ENCODE measurements at regions not wholly inside any gene's neighbourhood (a gene's known extent, or its start where the extent isn't known, plus 50 kb on each side); places are given as distances from the start of the nearest gene placed in this dataset.
A peak's percentile ranks its signal among the peaks of the same experiment; 100 is the strongest.

- H3K9ac ChIP-seq (ENCODE audit: low read length): no peak overlapping the region
- peak; percentile 45 for TF ChIP-seq POLR2AphosphoS5 (IDR thresholded peaks at IDR 0.05)
- no peak for TF ChIP-seq CTCF (IDR thresholded peaks at IDR 0.05; ENCODE audit: poor library complexity, severe bottlenecking)
- TF ChIP-seq EP300 (conservative IDR thresholded peaks at IDR 0.05; ENCODE audit: poor library complexity, severe bottlenecking): peak; percentile 90
Measured at GRCh38 chr5:166365164-166365563, 1926.3 kb upstream of the WWC1 start.

GRCh38 chr5:166367391-166367790, 1924.1 kb upstream of the WWC1 start:
- no peak overlapping the region for H3K4me2 ChIP-seq (ENCODE audit: low read length)

More at GRCh38 chr5:166365164-166365563, 1926.3 kb upstream of the WWC1 start:
- Histone ChIP-seq H2AFZ (ENCODE audit: low read depth, low read length) (no peak overlapping the region), H3K79me2 (replicated peaks; ENCODE audit: insufficient read depth, low read length) (no peaks in the 10 kb centered on the region), H3K4me2 (ENCODE audit: low read length) (no peak overlapping the region), H3K4me3 (ENCODE audit: low read length) (no peak overlapping the region), H3K27ac (ENCODE audit: low read length) (no peak overlapping the region), H3K27me3 (ENCODE audit: insufficient read depth, low read depth, low read length) (no peaks in the 10 kb centered on the region), H3K36me3 (ENCODE audit: insufficient read depth, low read length) (no peaks in the 10 kb centered on the region), H3K9me3 (ENCODE audit: low read length) (no peaks in the 10 kb centered on the region), H3F3A (ENCODE audit: insufficient read depth, low read length, poor library complexity, severe bottlenecking) (no peaks in the 10 kb centered on the region), H4K20me1 (ENCODE audit: insufficient read depth) (no peaks in the 10 kb centered on the region), H3K9me2 (ENCODE audit: insufficient read depth, low read length) (no peaks in the 10 kb centered on the region)

GRCh38 chr5:166369346-166369745, 1922.1 kb upstream of the WWC1 start:
- H3K79me2 ChIP-seq (replicated peaks; ENCODE audit: insufficient read depth, low read length): no peaks in the 10 kb centered on the region
- H3K9me3 ChIP-seq (ENCODE audit: low read length): no peaks in the 10 kb centered on the region
- no peak overlapping the region for H2AFZ ChIP-seq (ENCODE audit: low read depth, low read length)
- H3K36me3 ChIP-seq (ENCODE audit: insufficient read depth, low read length): no peaks in the 10 kb centered on the region
- no peak overlapping the region for H3K4me3 ChIP-seq (ENCODE audit: low read length)
- no peaks in the 10 kb centered on the region for H3F3A ChIP-seq (ENCODE audit: insufficient read depth, low read length, poor library complexity, severe bottlenecking)
- no peaks in the 10 kb centered on the region for H4K20me1 ChIP-seq (ENCODE audit: insufficient read depth)
- H3K27ac ChIP-seq (ENCODE audit: low read length): no peak overlapping the region
- no peak overlapping the region for H3K9ac ChIP-seq (ENCODE audit: low read length)
- H3K9me2 ChIP-seq (ENCODE audit: insufficient read depth, low read length): no peaks in the 10 kb centered on the region
- TF ChIP-seq POLR2AphosphoS5 (IDR thresholded peaks at IDR 0.05) (no peak), TAF1 (IDR thresholded peaks at IDR 0.05; ENCODE audit: low read depth) (no peak), RAD21 (conservative IDR thresholded peaks at IDR 0.05) (no peak), MXI1 (conservative IDR thresholded peaks at IDR 0.05; ENCODE audit: poor library complexity, severe bottlenecking) (no peak), REST (IDR thresholded peaks at IDR 0.05; ENCODE audit: borderline replicate concordance) (no peak), EP300 (conservative IDR thresholded peaks at IDR 0.05; ENCODE audit: poor library complexity, severe bottlenecking) (no peak), EZH2 (IDR thresholded peaks at IDR 0.05; ENCODE audit: borderline replicate concordance, insufficient read depth, low read length, poor library complexity, severe bottlenecking) (no peak), SMC3 (conservative IDR thresholded peaks at IDR 0.05; ENCODE audit: poor library complexity) (no peak), CTCF (IDR thresholded peaks at IDR 0.05; ENCODE audit: poor library complexity, severe bottlenecking) (no peak)
- H3K4me2 ChIP-seq (ENCODE audit: low read length): no peak overlapping the region
- H3K27me3 ChIP-seq (ENCODE audit: insufficient read depth, low read depth, low read length): no peaks in the 10 kb centered on the region

More at GRCh38 chr5:166367391-166367790, 1924.1 kb upstream of the WWC1 start:
- TF ChIP-seq TAF1 (IDR thresholded peaks at IDR 0.05; ENCODE audit: low read depth) (no peak), CTCF (IDR thresholded peaks at IDR 0.05; ENCODE audit: poor library complexity, severe bottlenecking) (no peak)
- no peaks in the 10 kb centered on the region for H3K79me2 ChIP-seq (replicated peaks; ENCODE audit: insufficient read depth, low read length)
- H3F3A ChIP-seq (ENCODE audit: insufficient read depth, low read length, poor library complexity, severe bottlenecking): no peaks in the 10 kb centered on the region
- H2AFZ ChIP-seq (ENCODE audit: low read depth, low read length): no peak overlapping the region
- no peak overlapping the region for H3K27ac ChIP-seq (ENCODE audit: low read length)
- no peaks in the 10 kb centered on the region for H4K20me1 ChIP-seq (ENCODE audit: insufficient read depth)
- no peaks in the 10 kb centered on the region for H3K9me3 ChIP-seq (ENCODE audit: low read length)
- no peak overlapping the region for H3K4me3 ChIP-seq (ENCODE audit: low read length)
- H3K9me2 ChIP-seq (ENCODE audit: insufficient read depth, low read length): no peaks in the 10 kb centered on the region
- H3K9ac ChIP-seq (ENCODE audit: low read length): no peak overlapping the region
- H3K36me3 ChIP-seq (ENCODE audit: insufficient read depth, low read length): no peaks in the 10 kb centered on the region
- H3K27me3 ChIP-seq (ENCODE audit: insufficient read depth, low read depth, low read length): no peaks in the 10 kb centered on the region
